NCI-H345 treated with DMSO at 0.1 percent for 48 hours (cell line): ENCODE measurements at regions not wholly inside any gene's neighbourhood (a gene's known extent, or its start where the extent isn't known, plus 50 kb on each side); places are given as distances from the start of the nearest gene placed in this dataset.

Experiments used
- DNase-seq: peaks from one replicate; lab custom pipeline; 2025; ENCODE audit not compliant: unreplicated experiment; lab: John Stamatoyannopoulos, UW

DNA sequence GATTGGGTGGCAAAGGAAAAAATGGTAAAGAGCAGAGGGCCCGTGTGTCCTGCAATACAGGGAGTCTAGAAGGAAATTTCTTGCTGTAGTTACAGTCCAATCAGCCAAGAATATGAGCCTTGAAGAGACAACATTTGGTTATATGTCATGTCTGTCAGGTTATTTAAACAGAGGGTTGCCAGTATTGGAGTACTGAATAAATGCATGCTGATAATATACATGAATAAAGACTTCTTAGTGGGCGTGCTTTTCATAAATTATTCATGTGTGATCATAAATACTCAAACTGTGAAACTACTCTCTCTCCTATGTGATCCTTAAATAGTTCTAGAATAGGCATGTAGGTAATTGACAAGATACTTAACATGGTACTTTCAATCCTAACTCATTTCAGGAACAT is 249.0 kb downstream of the CRPPA start:
- no peak for DNase-seq

DNA sequence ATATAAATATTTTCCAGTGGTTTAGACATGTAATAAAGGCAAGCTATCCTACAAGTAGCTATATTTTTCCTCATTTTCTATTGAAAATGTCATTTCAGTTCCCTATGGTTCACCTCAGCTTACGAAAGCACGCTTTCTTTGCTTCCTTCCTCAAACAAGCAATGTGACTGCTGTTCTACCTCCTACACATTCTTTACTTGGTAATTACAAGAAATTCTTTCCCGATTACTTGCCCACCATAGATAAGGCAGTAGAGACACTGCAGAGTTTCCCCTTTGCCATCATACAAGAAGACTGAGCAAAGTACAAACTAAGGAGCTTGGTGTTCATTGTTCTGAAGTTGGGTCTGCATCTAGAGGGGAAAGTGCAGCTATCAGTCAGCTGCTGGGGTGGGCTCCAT is 249.4 kb downstream of the CRPPA start:
- no peak for DNase-seq

DNA sequence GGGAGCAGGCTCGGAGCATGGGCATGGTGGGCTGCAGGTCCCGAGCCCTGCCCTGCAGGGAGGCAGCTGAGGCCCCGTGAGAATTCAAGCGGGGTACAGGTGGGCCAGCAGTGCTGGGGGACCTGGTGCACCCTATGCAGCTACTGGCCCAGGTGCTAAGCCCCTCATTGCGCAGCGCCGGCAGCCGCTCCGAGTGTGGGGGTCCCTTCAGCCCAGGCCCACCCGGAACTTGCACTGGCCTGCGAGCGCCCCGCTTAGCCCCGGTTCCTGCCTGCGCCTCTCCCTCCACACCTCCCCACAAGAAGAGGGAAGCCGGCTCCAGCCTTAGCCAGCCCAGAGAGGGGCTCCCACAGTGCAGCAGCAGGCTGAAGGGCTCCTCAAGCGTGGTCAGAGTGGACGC is 250.7 kb downstream of the CRPPA start:
- no peak for DNase-seq

DNA sequence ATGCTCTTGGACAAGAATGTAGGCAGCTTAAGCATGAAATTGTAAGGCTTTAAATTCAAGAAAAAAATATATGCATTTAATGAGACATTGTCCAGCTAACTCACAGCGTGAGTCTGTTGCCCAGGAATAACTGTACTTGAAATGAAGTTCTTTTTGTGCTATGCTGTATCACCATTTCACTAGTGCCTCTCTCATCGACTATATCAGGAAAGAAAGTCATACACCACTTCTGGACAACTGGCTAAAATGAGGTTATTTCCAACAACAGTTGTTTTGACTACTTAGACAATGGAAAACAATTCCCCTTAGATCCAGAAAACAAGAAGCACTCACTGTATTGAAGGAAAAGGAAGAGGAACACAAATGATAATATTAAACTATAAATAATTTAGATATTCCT is 251.8 kb downstream of the CRPPA start:
- DNase-seq: no peak

DNA sequence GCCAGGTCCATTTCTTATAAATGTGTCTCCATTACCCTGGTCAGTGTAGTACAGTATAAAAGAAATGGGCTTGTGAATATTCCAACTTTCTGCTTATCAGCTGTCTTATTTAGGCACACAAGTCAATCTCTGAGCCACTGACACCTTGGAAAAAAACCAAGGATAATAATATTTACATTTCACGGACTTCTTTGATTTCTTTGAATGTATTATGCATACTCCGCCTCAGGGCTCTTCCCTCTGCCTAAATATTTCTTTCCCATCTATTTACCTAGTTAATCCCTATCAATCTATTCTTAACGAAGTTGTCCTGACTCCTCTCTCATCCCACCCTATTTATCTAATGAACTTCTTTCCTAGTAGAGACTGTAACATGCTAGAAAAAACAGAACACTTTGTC is 253.8 kb downstream of the CRPPA start:
- no peak for DNase-seq

DNA sequence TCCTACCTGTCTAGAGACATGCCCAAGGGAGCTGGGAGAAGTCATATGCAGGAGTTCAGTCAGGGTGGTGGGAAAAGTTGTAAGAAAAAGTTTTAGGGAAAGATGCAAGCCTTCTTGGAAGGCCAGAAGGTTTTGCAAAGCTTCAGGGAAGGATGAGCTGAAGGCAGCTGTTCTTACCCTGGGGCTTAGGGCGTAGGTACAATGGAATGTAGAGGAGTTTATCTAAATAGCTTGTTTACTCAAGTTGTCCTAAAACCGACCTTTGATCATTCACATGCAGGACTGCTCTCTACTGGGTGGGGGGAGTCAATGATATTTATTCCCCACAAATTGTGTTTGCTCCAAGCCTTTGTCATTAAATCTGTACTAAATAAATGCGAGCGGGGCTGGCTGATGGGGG is 277.0 kb downstream of the CRPPA start:
- DNase-seq: no peak

DNA sequence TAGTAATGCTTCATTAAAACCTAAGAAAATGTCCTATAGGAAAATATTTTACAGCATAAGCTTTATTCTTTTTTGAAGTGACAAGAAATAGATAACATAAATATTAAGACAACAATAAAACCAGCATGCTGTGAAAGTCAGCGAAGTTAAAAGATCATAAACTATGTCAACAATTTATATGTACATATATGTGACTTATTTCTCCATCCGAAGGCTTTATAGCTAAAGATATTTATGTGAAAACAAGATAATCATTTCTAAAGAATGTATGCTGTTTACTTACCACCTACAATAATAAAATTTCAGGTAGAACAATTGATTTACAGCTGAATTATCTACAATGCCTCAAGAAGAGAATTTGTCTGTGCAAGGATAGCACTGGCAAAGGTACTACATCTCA is 283.4 kb downstream of the CRPPA start:
- DNase-seq: no peak

DNA sequence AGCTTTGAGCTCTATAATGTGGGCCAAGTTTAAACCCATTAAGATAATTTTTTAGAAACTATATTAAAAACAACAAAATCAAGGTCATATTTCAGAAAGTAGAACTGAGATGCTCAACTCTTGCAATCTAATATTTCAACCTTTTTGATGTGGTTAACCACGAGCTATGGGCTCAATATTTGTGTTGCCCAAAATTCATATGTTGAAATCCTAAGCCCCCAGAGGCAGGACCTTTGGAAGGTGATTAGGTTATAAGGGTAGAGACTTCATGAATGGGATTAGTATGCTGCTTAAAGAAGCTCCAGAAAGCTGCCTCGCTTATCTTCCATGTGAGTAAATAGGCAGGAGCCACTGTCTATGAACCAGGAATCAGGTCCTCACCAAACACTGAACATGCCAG is 284.4 kb downstream of the CRPPA start:
- DNase-seq: no peak

DNA sequence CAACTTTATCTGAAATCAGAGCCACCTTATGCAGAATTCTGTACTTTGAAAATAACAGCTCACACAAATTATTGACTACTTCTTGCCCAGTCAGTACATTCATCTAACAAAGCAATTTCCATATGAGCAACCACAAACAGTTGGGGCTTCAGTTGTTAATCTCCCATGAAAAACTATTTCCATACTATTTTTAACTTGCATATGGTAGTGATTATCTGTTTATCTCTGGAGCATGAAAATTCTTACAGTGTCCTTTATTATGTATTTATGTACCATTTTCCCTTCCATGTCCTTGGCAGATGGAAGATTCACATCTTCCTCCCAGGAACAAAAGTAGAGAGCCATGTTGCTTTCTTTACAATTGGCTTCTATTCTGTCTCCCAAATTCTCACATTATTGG is 285.7 kb downstream of the CRPPA start:
- no peak for DNase-seq

DNA sequence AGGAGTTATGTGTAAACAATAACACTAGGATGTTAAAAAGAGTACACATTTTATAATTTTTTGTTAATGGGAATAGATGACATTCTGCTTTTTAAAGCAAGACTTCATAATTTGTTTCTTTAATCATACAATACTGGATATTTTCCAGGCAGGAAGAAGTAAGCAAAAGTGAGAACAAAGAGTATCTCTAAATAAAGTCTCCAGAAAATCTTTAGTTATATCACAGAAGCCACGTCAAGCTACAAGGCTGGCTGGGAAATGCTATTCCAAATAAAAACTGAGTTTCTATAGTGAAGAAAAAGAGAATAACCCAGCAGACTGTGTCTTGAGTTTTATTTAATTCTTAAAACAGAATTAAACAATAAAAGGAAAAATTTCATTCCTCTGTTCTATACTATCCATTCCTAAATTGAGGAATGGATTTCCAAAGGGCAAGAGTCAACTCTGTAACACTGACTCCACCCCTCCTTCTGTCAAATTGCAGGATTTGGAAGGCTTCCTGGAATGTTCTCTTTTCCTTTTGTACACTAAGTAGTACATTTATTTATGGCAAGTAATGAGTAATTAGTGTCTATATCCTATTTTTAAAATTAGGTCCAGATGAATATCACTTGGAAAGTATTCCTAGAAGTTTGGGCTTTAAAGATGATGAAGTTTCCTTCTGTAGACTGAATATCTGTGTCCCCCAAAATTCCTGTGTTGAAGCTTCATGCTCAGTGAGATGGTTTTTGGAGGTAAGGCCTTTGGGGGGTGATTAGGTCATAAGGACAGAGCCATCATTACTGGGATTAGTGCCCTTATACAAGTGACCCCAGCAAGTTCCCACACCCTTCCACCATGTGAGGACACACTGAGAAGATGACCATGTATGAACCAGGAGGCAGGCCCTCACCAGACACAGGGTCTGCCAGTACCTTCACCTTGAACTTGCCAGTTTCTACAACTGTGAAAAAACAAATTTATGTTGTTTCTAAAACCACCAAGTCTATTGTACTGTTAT is 290.9 kb downstream of the CRPPA start:
- no peak for DNase-seq

DNA sequence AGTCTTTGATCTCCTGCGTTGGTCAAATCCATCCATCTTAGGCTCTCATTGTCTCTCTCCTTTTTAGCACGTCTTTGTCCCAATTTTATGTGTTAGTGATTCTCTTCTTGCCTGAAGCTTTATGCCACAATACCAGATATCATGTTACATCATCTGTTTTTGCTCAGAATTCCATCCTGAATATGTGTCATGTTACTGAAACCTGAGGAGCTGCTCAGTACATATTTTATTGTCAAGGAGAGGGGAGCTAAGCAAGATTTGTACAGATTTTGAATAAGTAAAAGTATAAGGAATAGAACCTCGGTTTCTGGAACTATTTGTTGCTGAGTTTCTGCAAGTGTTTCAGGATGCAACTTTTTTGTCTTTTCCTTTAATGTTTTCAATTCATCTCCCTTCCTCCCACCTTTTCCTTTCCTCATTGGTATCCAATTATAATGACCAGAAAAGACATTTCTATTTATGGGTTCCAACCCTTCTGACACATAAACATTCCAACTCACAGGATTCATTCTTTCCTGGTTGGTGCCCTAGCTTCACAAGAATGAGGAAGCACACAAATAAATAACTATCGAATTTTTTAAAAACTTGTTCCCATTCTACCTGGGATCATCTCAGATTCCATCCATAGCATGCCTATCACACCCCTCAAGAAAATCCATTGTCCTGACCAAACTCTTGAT is 291.8 kb downstream of the CRPPA start:
- no peak for DNase-seq

DNA sequence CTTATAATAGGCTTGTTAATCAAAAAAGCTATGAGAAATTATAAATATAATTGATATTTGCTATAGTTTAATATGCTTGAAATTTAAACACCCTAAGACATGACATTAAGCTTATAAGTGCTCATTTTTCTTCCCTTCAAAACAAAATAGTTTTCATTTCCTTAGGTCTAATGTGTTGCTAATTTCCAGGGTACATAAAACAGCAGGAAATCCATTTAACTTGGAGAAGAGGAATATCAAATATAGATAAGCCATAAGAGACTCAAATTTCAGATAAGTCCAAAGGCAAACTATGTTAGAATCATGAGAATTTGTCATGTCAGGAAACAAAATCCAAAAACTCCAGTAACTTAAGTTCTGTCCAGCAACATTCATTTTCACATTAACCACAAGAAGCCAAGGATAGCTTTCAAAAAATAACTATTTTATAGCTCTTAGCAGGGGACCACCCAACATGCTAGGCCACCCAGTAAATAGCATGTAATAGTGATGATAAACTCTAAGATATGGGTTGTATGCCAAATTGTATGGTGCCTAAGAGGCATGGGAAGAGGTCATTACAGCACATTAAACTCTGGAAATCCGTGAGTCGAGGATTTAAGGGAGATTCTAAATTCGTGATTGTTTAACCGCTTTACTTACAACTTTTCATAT is 298.1 kb downstream of the CRPPA start:
- no peak for DNase-seq

DNA sequence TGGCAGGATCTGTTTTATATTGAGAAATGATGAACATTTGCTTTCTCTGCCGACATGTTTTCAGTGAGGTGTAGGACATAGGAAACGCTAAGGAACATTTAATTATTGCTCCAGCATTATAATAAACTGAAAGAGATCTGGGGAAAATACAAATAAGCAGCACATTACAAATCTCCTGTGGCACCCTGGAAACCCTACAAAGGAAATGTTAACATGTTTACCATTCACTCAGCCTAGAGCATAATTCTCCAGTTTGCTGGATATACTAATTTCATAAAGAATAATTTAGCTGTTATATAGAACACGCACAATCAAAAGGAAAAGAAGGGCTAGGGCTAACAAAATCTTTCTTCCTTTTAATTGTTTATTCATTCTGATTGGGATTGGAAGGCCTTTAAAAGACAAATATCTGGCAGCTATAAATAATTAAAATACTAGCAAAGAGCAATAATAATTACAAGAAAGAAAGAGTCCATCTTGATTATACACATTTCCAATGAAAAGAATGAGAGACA is 299.4 kb downstream of the CRPPA start:
- DNase-seq: no peak

DNA sequence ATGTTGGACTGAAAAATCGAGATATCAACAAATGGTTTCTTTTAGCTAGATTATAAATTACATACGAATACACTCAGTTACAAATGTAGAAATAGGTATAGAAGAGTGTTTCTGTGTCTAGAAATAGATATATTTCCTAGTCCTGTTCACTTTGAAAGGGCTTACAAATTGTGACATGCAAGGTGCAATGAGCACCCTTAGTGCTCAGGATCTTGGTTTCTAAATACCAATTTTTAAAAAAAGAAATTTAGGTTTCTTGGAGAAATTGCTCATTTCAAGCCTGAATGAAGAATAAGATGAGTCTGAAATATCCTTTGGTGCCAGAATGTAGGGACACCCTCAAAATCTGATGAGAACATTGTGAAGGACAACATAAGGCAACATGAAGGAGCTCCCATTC is 306.0 kb downstream of the CRPPA start:
- no peak for DNase-seq

DNA sequence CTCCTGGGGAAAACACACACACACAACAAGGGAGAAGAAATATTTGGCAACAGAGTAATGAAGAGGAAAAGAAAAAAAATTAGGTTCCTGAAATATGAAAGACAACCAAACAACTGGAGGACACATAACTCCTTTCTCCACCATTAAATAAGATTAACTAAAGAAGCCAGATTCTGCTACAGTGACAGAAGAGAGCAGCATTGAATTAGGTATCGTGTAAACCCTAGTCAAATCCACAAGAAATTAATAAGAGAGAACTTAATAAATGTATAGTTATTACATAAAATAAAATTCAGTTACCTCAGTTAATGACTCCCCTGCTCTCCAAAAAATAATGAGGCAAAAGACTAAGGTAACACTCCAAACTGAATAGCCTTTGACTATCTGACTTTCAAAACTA is 306.7 kb downstream of the CRPPA start:
- DNase-seq: no peak

DNA sequence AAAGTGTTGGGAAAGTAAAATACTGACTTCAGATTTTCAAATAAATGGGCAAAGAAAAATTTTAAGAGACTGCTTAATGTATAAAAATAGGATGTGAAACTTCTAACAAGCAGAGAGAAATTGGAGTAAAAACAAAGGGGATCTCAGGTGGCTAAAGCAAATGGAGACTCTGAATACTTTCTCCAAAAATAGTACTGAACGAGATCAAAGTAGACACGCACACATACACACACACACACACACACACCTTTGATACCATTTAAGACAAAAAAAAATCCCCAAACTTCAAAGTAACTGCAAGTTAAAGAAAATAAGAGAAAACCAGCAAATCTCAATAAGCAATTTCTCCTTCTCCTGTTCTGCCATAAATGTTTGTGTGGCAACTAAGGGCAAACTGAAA is 307.3 kb downstream of the CRPPA start:
- no peak for DNase-seq

DNA sequence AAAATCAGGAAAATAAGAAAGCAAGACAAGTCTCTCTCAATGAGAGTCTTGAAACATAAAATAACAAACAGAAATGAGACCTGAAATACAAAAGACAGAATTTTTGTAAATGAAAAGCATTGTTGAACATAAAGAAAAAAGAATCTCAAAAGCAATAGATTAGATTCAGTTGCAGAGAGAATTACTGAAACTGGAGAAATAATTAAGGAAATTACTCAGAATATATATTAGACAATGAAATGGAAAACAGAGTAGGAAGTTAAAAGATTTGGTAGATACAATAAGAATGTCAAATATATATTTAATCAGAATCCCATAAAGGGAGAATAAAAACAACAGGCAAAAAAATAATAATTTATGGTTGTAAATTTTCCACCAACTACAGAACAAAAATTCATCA is 308.3 kb downstream of the CRPPA start:
- no peak for DNase-seq

DNA sequence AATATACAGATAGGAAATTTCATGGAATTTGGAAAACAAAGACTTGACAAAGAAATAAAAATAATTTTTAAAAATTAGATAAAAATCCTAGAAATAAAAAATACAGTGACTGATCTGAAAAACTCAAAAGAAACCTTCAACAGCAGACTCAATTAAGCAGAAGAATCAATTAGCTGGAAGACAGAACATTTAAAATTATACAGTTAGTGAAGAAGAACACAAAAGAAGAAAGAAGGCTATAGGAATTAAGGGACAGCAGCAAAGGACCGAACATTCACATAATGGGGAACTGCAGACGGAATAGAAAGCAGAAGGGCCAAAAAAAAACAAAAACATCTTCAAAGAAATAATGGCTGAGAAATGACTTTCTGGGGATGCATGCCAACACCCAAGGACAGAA is 314.5 kb downstream of the CRPPA start:
- DNase-seq: no peak

DNA sequence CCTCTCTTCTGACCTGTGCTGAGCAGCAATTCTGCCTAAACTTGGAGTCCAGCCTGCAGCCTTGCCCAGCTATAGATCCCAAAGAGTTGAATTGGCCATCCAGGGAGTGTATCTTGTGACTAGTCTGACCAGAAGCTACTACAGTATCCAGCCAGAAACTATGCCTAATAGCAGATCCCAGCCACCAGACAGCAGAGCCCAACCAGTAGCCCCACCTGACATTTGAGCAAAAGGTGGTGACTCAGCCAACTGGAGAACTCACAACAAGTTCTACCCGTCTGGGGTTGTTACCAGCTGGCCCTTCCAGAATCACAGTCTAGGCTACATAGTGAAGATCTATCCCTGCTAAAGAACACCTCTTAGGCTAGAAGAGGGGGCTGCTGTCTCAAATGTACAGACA is 315.0 kb downstream of the CRPPA start:
- no peak for DNase-seq

DNA sequence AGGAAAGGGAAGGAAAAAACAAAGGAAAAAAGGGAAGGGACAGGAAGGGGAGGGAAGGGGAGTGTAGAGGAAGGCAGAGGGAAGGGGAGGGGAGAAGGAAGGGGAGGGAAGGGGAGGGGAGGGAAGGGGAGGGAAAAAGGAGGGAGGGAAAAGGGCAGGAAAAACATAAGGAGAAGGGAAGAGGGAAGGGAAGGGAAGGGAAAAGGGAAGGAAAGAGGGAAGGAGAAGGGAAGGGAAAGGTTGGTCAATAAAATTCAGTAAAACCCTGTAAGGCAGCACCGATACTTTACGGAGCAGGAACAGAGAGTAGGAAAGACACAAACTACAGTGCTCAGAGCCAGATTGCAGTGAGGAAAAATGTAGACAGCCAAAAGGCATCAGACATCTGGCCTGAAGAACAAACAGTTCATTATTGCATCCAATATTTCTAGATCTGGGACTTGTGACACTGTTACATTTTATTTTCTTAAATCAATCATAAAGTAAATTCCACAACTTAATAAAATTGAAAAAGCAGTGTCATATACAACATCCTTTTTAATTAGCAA is 322.0 kb downstream of the CRPPA start:
- DNase-seq: no peak

DNA sequence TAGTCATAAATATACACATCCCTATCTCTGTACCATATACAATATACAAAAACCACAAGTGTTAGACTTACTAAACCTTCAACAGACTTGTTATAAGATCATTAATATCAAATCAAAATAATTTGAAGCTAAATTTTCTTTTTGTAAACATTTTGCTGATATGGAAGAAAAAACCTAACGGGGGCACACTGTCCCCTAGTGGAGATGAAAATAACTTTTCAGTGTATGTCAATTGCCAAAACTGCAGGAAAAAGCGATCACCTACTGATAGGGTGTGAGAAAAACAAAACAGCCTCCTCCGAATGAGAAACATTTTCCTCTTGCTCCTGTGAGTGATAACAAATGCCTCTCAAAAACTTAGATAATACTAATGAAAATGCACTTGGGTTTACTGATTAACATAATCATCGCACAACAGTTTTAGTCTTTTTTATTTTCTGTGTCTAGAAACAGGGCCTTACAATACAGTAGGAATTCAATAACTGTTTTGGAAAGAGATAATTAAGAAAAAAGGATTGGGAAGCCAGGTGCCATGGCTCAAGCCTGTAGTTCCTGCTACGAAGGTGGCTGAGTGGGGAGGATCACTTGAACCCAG is 322.7 kb downstream of the CRPPA start:
- no peak for DNase-seq
